A549 (cell line): ENCODE measurements at regions not wholly inside any gene's neighbourhood (a gene's known extent, or its start where the extent isn't known, plus 50 kb on each side); places are given as distances from the start of the nearest gene placed in this dataset.
A peak's percentile ranks its signal among the peaks of the same experiment; 100 is the strongest.

ENCODE experiments used
- ATAC-seq, 2 experiments: fragments of 200-7000 bp in 1 of 2; fragments of >200 bp in 1 of 2; cut with Nextera tagmentation in 1 of 2; cut with Tn5 transposase in 1 of 2; 3 replicates each; pipeline versions ENCODE4 v1.8.0 to v1.9.1; 2018 to 2020; ENCODE audit warnings: mild to moderate bottlenecking in 1 of 2, moderate library complexity in 1 of 2
- CTCF ChIA-PET: fragments of 300-600 bp; sonication (Branson Sonifier 250); formaldehyde crosslinking; extraction: SDS; loops from one replicate; lab custom pipeline; 2021; ENCODE audit warnings: antibody characterized with exemption, inconsistent platforms; lab: Yijun Ruan, JAX
- POLR2A ChIA-PET: fragments of 350-600 bp; formaldehyde crosslinking; extraction: SDS; loops from one replicate; lab custom pipeline; 2021; ENCODE audit warnings: antibody characterized with exemption, inconsistent platforms; lab: Yijun Ruan, JAX
- DNase-seq, 2 experiments: peaks; one replicate each; pipeline versions ENCODE4 v3.0.0 to v3.0.0-alpha.2; 2011 to 2016; ENCODE audit warnings: low read depth in 1 of 2, low spot score in 1 of 2
- FAIRE-seq: peaks from 2 replicates; lab custom pipeline; 2011; peaks lifted over from hg19 to GRCh38; lab: Jason Lieb, UNC
- H3K27ac ChIP-seq, 2 experiments: fragments of >200 bp; sonication (Bioruptor Twin); formaldehyde crosslinking; 3 replicates each; pipeline ENCODE4 v1.5.1; 2016 to 2017
- H3K4me1 ChIP-seq: fragments of >200 bp; sonication (Bioruptor Twin); formaldehyde crosslinking; 3 replicates; pipeline ENCODE4 v1.6.1; 2016
- H3K4me2 ChIP-seq: fragments of >200 bp; sonication (Bioruptor Twin); formaldehyde crosslinking; 3 replicates; pipeline ENCODE4 v1.6.1; 2016
- H3K4me3 ChIP-seq: fragments of >200 bp; sonication (Bioruptor Twin); formaldehyde crosslinking; 3 replicates; pipeline ENCODE4 v1.5.1; 2016
- H3K9me3 ChIP-seq: fragments of >200 bp; sonication (Bioruptor Twin); formaldehyde crosslinking; 3 replicates; pipeline ENCODE4 v1.6.1; 2016
- ATOH8 ChIP-seq: fragments of 250-450 bp; sonication (Bioruptor Pico); IDR thresholded peaks from 2 replicates; pipeline ENCODE4 v1.5.0; 2020; ENCODE audit warnings: low read depth, mild to moderate bottlenecking, moderate library complexity
- CBX8 ChIP-seq: fragments of 200-600 bp; sonication (generic); IDR thresholded peaks from 2 replicates; pipeline ENCODE4 v1.6.1; 2016
- E2F6 ChIP-seq: IDR thresholded peaks from 2 replicates; pipeline ENCODE4 v1.6.1; 2012; ENCODE audit warnings: low read depth, borderline replicate concordance
- EHF ChIP-seq: fragments of 250-450 bp; sonication (Bioruptor Pico); IDR thresholded peaks from 2 replicates; pipeline ENCODE4 v1.5.0; 2020; ENCODE audit warnings: mild to moderate bottlenecking
- EHMT2 ChIP-seq: fragments of 200-600 bp; sonication (generic); IDR thresholded peaks from 2 replicates; pipeline ENCODE4 v1.6.1; 2016; ENCODE audit warnings: antibody characterized with exemption, low read depth, mild to moderate bottlenecking, moderate library complexity
- EP300 ChIP-seq, 2 experiments: fragments of >200 bp; sonication (Bioruptor Twin); formaldehyde crosslinking; IDR thresholded peaks; 2 replicates in 1 of 2; 3 replicates in 1 of 2; pipeline ENCODE4 v1.6.1; 2016 to 2017
- FOXS1 ChIP-seq: fragments of 250-450 bp; sonication (Bioruptor Pico); IDR thresholded peaks from 2 replicates; pipeline ENCODE4 v1.5.0; 2020; ENCODE audit warnings: mild to moderate bottlenecking, moderate library complexity
- GATA3 ChIP-seq: IDR thresholded peaks from 2 replicates; pipeline ENCODE4 v1.6.1; 2012; ENCODE audit warnings: borderline replicate concordance
- HEYL ChIP-seq: fragments of 250-450 bp; sonication (Bioruptor Pico); IDR thresholded peaks from 2 replicates; pipeline ENCODE4 v1.8.0; 2021; ENCODE audit warnings: mild to moderate bottlenecking, moderate library complexity
- HMGXB4 ChIP-seq: fragments of 250-450 bp; sonication (Bioruptor Pico); IDR thresholded peaks from 2 replicates; pipeline ENCODE4 v1.5.0; 2021; ENCODE audit warnings: mild to moderate bottlenecking, moderate library complexity, borderline replicate concordance
- HOXB5 ChIP-seq: fragments of 250-450 bp; sonication (Bioruptor Pico); IDR thresholded peaks from 2 replicates; pipeline ENCODE4 v1.5.0; 2020; ENCODE audit warnings: mild to moderate bottlenecking, moderate library complexity
- JUN ChIP-seq, 2 experiments: fragments of >200 bp; sonication (Bioruptor Twin); formaldehyde crosslinking; IDR thresholded peaks; 2 replicates in 1 of 2; 3 replicates in 1 of 2; pipeline ENCODE4 v1.6.1; 2016 to 2017
- MAFK ChIP-seq: fragments of 450-650 bp; IDR thresholded peaks from 2 replicates; pipeline ENCODE4 v1.6.1; 2014; ENCODE audit not compliant: partially characterized antibody
- MAX ChIP-seq: IDR thresholded peaks from 2 replicates; pipeline ENCODE4 v1.6.1; 2012
- MAZ ChIP-seq: fragments of 150-350 bp; IDR thresholded peaks from 2 replicates; pipeline ENCODE4 v1.6.1; 2014; ENCODE audit warnings: antibody characterized with exemption, low read depth, low read length, borderline replicate concordance
- NR3C1 ChIP-seq: fragments of >200 bp; sonication (Bioruptor Twin); formaldehyde crosslinking; IDR thresholded peaks from 3 replicates; pipeline ENCODE4 v1.6.1; 2017
- POLR2A ChIP-seq: IDR thresholded peaks from 2 replicates; pipeline ENCODE4 v1.6.1; 2012; ENCODE audit warnings: mild to moderate bottlenecking, low read length
- RARB ChIP-seq: fragments of 250-450 bp; sonication (Bioruptor Pico); IDR thresholded peaks from 2 replicates; pipeline ENCODE4 v1.8.0; 2021; ENCODE audit warnings: mild to moderate bottlenecking, moderate library complexity
- RNF2 ChIP-seq: fragments of 200-600 bp; sonication (generic); IDR thresholded peaks from 2 replicates; pipeline ENCODE4 v1.6.1; 2016; ENCODE audit warnings: low read depth, mild to moderate bottlenecking, antibody characterized with exemption, moderate library complexity, borderline replicate concordance
- USF2 ChIP-seq: fragments of 450-650 bp; IDR thresholded peaks from 2 replicates; pipeline ENCODE4 v1.6.1; 2014; ENCODE audit warnings: antibody characterized with exemption
- ZFP36 ChIP-seq: fragments of 450-650 bp; IDR thresholded peaks from 2 replicates; pipeline ENCODE4 v1.6.1; 2014; ENCODE audit warnings: borderline replicate concordance; ENCODE audit not compliant: partially characterized antibody
- ZNF302 ChIP-seq: fragments of 250-450 bp; sonication (Bioruptor Pico); IDR thresholded peaks from 2 replicates; pipeline ENCODE4 v1.9.0; 2021; ENCODE audit warnings: inconsistent platforms, mild to moderate bottlenecking, moderate library complexity
- WGBS: methylation state at CpG from one replicate; pipeline ENCODE4 v1.1.6; 2017; ENCODE audit errors: missing lambda C conversion rate; 5-methylcytosine and 5-hydroxymethylcytosine counted together

GRCh38 chr4:114466299-114466698, 132.3 kb upstream of the UGT8 start:
- ChIA-PET POLR2A (no interaction called here), CTCF (no interaction called here)
- FAIRE-seq (no peak), ATAC-seq (no peak), DNase-seq (no peak)
- no peak overlapping the region for H3K4me3 ChIP-seq
- WGBS: 5% methylated on average over 1 of the region's 1 CpG
- TF ChIP-seq EHF (CRISPR knock-in tag) (no peak), MAFK (peak; percentile 19), NR3C1 (no peak)
- H3K9me3 ChIP-seq: no peaks in the 10 kb centered on the region
- H3K4me1 ChIP-seq: no peaks in the 10 kb centered on the region
- H3K4me2 ChIP-seq: no peak overlapping the region
- H3K27ac ChIP-seq: no peak overlapping the region

GRCh38 chr4:114472269-114473032, 126.2 kb upstream of the UGT8 start:
- Histone ChIP-seq H3K9me3 (no peaks in the 10 kb centered on the region), H3K4me3 (no peak overlapping the region), H3K4me1 (no peaks in the 10 kb centered on the region), H3K4me2 (no peak overlapping the region), H3K27ac (no peak overlapping the region)
- CTCF ChIA-PET: no interaction called here
- no peak for FAIRE-seq
- POLR2A ChIA-PET: no interaction called here
- no peak for TF ChIP-seq CBX8
- TF ChIP-seq RNF2: no peak
- TF ChIP-seq RARB (CRISPR knock-in tag): no peak
- TF ChIP-seq HOXB5 (CRISPR knock-in tag): no peak
- TF ChIP-seq ZFP36: no peak
- no peak for TF ChIP-seq ATOH8 (CRISPR knock-in tag)
- no peak for TF ChIP-seq E2F6
- TF ChIP-seq EP300 (IDR thresholded peaks at IDR 0.05): no peak
- TF ChIP-seq HEYL: no peak
- no peak for TF ChIP-seq MAZ
- no peak for TF ChIP-seq EHMT2
- TF ChIP-seq HMGXB4 (CRISPR knock-in tag): no peak
- no peak for TF ChIP-seq JUN (IDR thresholded peaks at IDR 0.05)
- TF ChIP-seq GATA3: no peak
- no peak for TF ChIP-seq POLR2A
- TF ChIP-seq ZNF302 (CRISPR knock-in tag): no peak
- no peak for TF ChIP-seq FOXS1 (CRISPR knock-in tag)
- TF ChIP-seq MAX: no peak
- no peak for TF ChIP-seq USF2
- no peak for DNase-seq
- 58% methylated on average over 4 of the region's 9 CpGs for WGBS
- ATAC-seq: no peak
